AG04450 (cell line): ENCODE measurements at regions not wholly inside any gene's neighbourhood (a gene's known extent, or its start where the extent isn't known, plus 50 kb on each side); places are given as distances from the start of the nearest gene placed in this dataset.

Experiments
- CTCF ChIA-PET: fragments of 300-600, 350-600 bp; formaldehyde crosslinking; extraction: SDS; loops from one replicate; lab custom pipeline; 2022; ENCODE audit warnings: antibody characterized with exemption, inconsistent platforms; lab: Charles Lee
- POLR2A ChIA-PET: fragments of 350-600 bp; formaldehyde crosslinking; extraction: SDS; loops from one replicate; lab custom pipeline; 2021; ENCODE audit warnings: antibody characterized with exemption, inconsistent platforms; lab: Yijun Ruan, JAX
- DNase-seq: peaks from one replicate; pipeline ENCODE4 v3.0.0-alpha.2; 2011; ENCODE audit warnings: low read depth, low spot score
- H3K27ac ChIP-seq: one replicate; pipeline ENCODE4 v1.5.1; 2012; ENCODE audit warnings: low read depth, low read length, control low read depth
- H3K27me3 ChIP-seq: one replicate; pipeline ENCODE4 v1.6.0; 2012; ENCODE audit warnings: low read length; ENCODE audit not compliant: control insufficient read depth, insufficient read depth
- H3K4me3 ChIP-seq: 2 replicates; pipeline ENCODE4 v1.5.1; 2011; ENCODE audit warnings: mild to moderate bottlenecking, low read depth, low read length, control low read depth
- H3K9me3 ChIP-seq: 2 replicates; pipeline ENCODE4 v1.5.1; 2012; ENCODE audit warnings: low read length; ENCODE audit not compliant: control insufficient read depth, insufficient read depth
- CTCF ChIP-seq: IDR thresholded peaks from 2 replicates; pipeline ENCODE4 v1.5.1; 2011; ENCODE audit warnings: low read depth, low read length, control low read depth, inconsistent platforms

- H3K27ac ChIP-seq = no peak overlapping the region
- H3K9me3 ChIP-seq = peaks cover 7% of the 10 kb centered on the region; the same call in 1 of the 2 replicates
- no peak overlapping the region for H3K4me3 ChIP-seq
- no peaks in the 10 kb centered on the region for H3K27me3 ChIP-seq
- CTCF ChIA-PET = no interaction called here
- TF ChIP-seq CTCF = no peak
- no peak for DNase-seq
- POLR2A ChIA-PET = no interaction called here
These were observed 88.9 kb downstream of the SIK1 start for GRCh38 chr21:43337901-43338655.

DNA sequence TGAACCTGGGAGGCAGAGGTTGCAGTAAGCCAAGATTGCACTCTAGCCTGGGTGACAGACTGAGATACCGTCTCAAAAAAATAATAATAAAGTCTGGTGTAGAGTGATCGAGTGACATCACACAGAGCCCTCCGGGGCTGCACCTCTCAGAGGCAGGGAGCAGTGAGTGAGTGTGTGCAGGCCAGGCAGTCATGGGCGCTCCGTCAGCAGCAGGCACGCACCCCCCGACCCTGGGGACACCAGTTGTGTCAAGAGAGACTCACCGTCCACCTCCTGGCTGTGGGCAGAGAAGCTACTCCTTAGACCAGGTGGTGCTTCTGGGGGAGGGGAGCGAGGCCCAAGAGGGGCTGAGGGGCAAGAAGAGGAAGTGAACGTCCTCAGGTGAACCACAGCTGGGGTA is 91.8 kb downstream of the SIK1 start:
- ChIA-PET CTCF (no interaction called here), POLR2A (no interaction called here)
- Histone ChIP-seq H3K4me3 (no peak overlapping the region), H3K27ac (no peak overlapping the region), H3K9me3 (peaks cover 7% of the 10 kb centered on the region; the same call in 1 of the 2 replicates), H3K27me3 (peaks cover 2% of the 10 kb centered on the region)
- no peak for TF ChIP-seq CTCF
- no peak for DNase-seq

- Histone ChIP-seq H3K9me3 (peaks cover under 1% of the 10 kb centered on the region; the same call in 1 of the 2 replicates), H3K4me3 (no peak overlapping the region), H3K27ac (peak overlapping the region; percentile 99), H3K27me3 (peaks cover 2% of the 10 kb centered on the region)
- ChIA-PET POLR2A (no interaction called here), CTCF (interaction anchor here (1.0 kb wide), 1 partner anchor 312 kb away, joined by 3 read pairs; no protein-coding TSS in a partner anchor)
- DNase-seq = no peak
- no peak for TF ChIP-seq CTCF
These were observed 92.5 kb downstream of the SIK1 start for GRCh38 chr21:43334214-43334958.

DNA sequence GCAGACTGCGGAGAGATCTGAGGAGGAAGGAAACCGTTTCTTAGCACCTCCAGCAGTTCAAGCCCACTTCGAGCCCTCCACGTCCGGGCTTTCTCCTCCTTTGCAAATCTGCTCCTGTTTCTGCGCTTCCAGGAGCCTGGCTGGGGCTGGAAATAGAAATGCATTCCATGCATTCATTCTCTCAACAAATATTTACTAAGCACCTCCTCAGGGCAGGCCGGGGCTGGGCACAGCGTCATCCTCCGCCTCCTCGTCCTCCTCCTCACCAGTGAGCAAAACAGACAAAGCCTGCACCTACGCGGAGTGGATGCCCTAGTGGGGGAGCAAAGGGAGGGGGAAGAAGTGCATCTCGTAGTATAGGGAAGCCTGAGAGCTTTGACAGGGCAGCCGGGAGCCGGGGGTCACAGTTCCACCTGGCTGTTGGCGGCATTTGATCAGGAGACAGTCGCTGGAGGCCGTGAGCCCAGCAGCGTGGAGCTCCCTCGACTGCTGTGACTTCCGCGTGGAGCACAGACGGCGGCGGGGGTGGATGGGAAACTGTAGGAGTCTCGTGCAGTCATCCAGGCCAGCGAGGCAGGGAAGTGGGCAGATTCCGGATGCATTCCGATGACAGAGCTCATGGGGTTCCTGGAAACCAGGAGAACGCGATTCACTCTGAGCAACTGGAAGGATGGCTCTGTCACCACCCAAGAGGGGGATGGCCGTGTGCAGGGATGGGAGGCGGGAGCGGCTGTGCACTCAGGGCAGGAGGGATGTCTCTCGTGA is 93.5 kb downstream of the SIK1 start:
- POLR2A ChIA-PET = no interaction called here
- H3K27me3 ChIP-seq = peaks cover 2% of the 10 kb centered on the region
- H3K9me3 ChIP-seq = no peaks in the 10 kb centered on the region; the same call in 1 of the 2 replicates
- H3K27ac ChIP-seq = peak overlapping the region; percentile 99
- TF ChIP-seq CTCF = no peak
- DNase-seq = peak; percentile 80
- peak overlapping the region; percentile 45 for H3K4me3 ChIP-seq
- CTCF ChIA-PET = interaction anchor here (1.0 kb wide), 1 partner anchor 313 kb away, joined by 3 read pairs; no protein-coding TSS in a partner anchor
